ENCODE measurements at regions not wholly inside any gene's neighbourhood (a gene's known extent, or its start where the extent isn't known, plus 50 kb on each side); places are given as distances from the start of the nearest gene placed in this dataset.

DNA sequence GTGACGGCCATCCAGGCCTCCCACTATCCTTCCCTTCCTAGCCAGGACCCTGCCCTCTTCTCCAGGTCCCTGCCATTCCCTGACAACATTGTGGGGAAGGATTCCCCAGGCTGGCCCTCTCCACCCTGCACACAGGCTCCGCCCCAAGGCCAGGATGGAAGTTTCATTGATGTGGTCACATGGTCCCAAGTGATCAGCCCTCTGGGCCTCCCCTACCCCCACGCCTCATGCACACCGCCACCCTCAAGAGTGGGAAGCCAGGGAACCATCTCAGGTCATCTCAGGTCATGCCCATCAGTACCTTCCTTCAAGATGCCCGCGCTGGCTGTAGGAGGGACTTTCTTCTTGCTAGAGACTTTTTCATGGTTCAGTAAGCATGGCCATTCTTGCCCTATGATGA lies 514.8 kb upstream of the RAB6C start:
- no peak for DNase-seq

DNA sequence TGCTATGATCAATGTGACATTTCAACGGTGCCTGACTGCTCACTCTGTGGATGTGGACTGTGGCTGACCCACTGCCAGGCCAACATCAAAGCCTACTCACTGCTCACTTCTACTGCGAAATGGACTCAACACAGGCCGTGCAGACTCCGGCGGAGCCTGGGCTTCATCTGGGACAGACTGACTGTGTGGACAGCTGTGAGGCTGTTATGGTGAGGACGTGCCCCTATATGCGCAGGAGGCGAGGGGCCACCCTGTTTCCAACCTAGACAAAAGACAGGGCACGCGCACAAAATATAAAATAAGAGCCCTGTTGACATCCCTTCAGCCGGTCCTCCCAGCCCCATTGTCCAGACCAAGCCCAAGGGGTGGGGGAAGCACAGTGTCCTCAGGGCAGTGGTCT lies 514.4 kb upstream of the RAB6C start:
- H3K9me3 ChIP-seq (ENCODE audit: control insufficient read depth in 1 of 2, insufficient read depth in 1 of 2, low read length in 2 of 2): peaks cover 0 to 27% of the 10 kb centered on the region in 2 experiments
- ChIA-PET CTCF (no interaction called here), POLR2A (no interaction called here)
- DNase-seq (no peak), ATAC-seq (ENCODE audit: poor library complexity) (no peak)
- H3K27me3 ChIP-seq (ENCODE audit: control insufficient read depth in 1 of 2, insufficient read depth in 2 of 2, low read length in 2 of 2): no peaks in the 10 kb centered on the region
- H3K27ac Mint-ChIP-seq: no peak overlapping the region
- intact Hi-C loops (cut with DNase I, micrococcal nuclease): no loop called here
- H3K9me3 Mint-ChIP-seq: peaks cover 3% of the 10 kb centered on the region
- H3K36me3 ChIP-seq (ENCODE audit: insufficient read depth, low read length): no peaks in the 10 kb centered on the region
- no peaks in the 10 kb centered on the region for H3K4me1 Mint-ChIP-seq (ENCODE audit: low read depth)
- no peak for TF ChIP-seq CTCF (IDR thresholded peaks at IDR 0.05)
- H3K27me3 Mint-ChIP-seq: no peaks in the 10 kb centered on the region
- no peaks in the 10 kb centered on the region for H3K4me1 ChIP-seq (ENCODE audit: insufficient read depth, low read length)
- H3K36me3 Mint-ChIP-seq (ENCODE audit: low read depth): no peaks in the 10 kb centered on the region
- no peak overlapping the region for H3K27ac ChIP-seq (ENCODE audit: low read depth in 1 of 2, low read length in 2 of 2)
- no peak overlapping the region for H3K4me3 Mint-ChIP-seq
- no peak overlapping the region for H3K4me3 ChIP-seq (ENCODE audit: low read length)

More for the DNA sequence above, 514.8 kb upstream of the RAB6C start:
- no peak for TF ChIP-seq CTCF (IDR thresholded peaks at IDR 0.05)
- Mint-ChIP-seq H3K4me3 (no peak overlapping the region), H3K36me3 (ENCODE audit: low read depth) (no peaks in the 10 kb centered on the region), H3K27me3 (no peaks in the 10 kb centered on the region), H3K27ac (no peak overlapping the region), H3K9me3 (peaks cover 3% of the 10 kb centered on the region), H3K4me1 (ENCODE audit: low read depth) (no peaks in the 10 kb centered on the region)
- intact Hi-C loops (cut with DNase I, micrococcal nuclease): no loop called here
- ATAC-seq (ENCODE audit: poor library complexity): no peak
- no peak overlapping the region for H3K4me3 ChIP-seq (ENCODE audit: low read length)
- no peaks in the 10 kb centered on the region for H3K36me3 ChIP-seq (ENCODE audit: insufficient read depth, low read length)
- H3K4me1 ChIP-seq (ENCODE audit: insufficient read depth, low read length): no peaks in the 10 kb centered on the region
- no peak overlapping the region for H3K27ac ChIP-seq (ENCODE audit: low read depth in 1 of 2, low read length in 2 of 2)
- peaks cover 0 to 31% of the 10 kb centered on the region in 2 experiments for H3K9me3 ChIP-seq (ENCODE audit: control insufficient read depth in 1 of 2, insufficient read depth in 1 of 2, low read length in 2 of 2)
- CTCF ChIA-PET: no interaction called here
- no peaks in the 10 kb centered on the region for H3K27me3 ChIP-seq (ENCODE audit: control insufficient read depth in 1 of 2, insufficient read depth in 2 of 2, low read length in 2 of 2)
- POLR2A ChIA-PET: no interaction called here

DNA sequence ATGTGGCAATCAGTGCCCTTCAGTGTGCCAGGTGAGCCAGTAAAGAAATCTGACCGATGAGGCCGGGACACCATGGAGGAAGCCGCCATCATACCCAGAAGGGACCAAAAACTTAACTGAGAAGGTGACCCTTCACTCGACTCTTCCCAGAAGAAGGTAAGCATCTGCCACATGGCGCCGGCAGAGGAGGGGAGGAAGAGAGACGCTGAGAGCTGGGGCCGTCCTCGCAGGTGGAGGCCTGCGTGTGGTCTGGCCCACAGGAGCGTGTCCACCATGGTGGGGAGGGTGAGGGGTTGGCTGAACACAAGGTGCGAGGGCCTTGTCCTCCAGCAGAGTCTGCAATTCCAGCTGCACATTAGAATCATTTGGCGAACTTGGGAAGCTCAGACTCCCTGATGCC lies 513.1 kb upstream of the RAB6C start:
- no peak overlapping the region for H3K4me3 Mint-ChIP-seq
- H3K27ac ChIP-seq (ENCODE audit: low read depth in 1 of 2, low read length in 2 of 2): no peak overlapping the region
- no peaks in the 10 kb centered on the region for H3K27me3 Mint-ChIP-seq
- H3K9me3 ChIP-seq (ENCODE audit: control insufficient read depth in 1 of 2, insufficient read depth in 1 of 2, low read length in 2 of 2): peaks cover 0 to 23% of the 10 kb centered on the region in 2 experiments
- no peaks in the 10 kb centered on the region for H3K36me3 Mint-ChIP-seq (ENCODE audit: low read depth)
- ChIA-PET POLR2A (interaction anchor here (0.6 kb wide), 1 partner anchor 746 kb away, joined by 4 read pairs; no protein-coding TSS in a partner anchor), CTCF (interaction anchor here (0.6 kb wide), 1 partner anchor 796 kb away, joined by 4 read pairs; no protein-coding TSS in a partner anchor)
- H3K4me1 Mint-ChIP-seq (ENCODE audit: low read depth): no peaks in the 10 kb centered on the region
- H3K36me3 ChIP-seq (ENCODE audit: insufficient read depth, low read length): no peaks in the 10 kb centered on the region
- peaks cover 3% of the 10 kb centered on the region for H3K9me3 Mint-ChIP-seq
- TF ChIP-seq CTCF (IDR thresholded peaks at IDR 0.05): no peak
- H3K27me3 ChIP-seq (ENCODE audit: control insufficient read depth in 1 of 2, insufficient read depth in 2 of 2, low read length in 2 of 2): no peaks in the 10 kb centered on the region
- intact Hi-C loops (cut with DNase I, micrococcal nuclease): no loop called here
- no peak overlapping the region for H3K27ac Mint-ChIP-seq
- DNase-seq (no peak), ATAC-seq (ENCODE audit: poor library complexity) (no peak)
- H3K4me3 ChIP-seq (ENCODE audit: low read length): no peak overlapping the region
- no peaks in the 10 kb centered on the region for H3K4me1 ChIP-seq (ENCODE audit: insufficient read depth, low read length)

Measured in CD4-positive, alpha-beta T cell (primary cell).